Suprapubic skin (tissue), 3 donors: ENCODE measurements at regions not wholly inside any gene's neighbourhood (a gene's known extent, or its start where the extent isn't known, plus 50 kb on each side); places are given as distances from the start of the nearest gene placed in this dataset.

Source experiments
- CTCF ChIP-seq, 2 donors: fragments of 200-600 bp in 1 of 2; fragments of 450-650 bp in 1 of 2; sonication (generic) in 1 of 2; IDR thresholded peaks; one replicate each; pipeline ENCODE4 v1.5.1; 2016 to 2019; ENCODE audit warnings: antibody characterized with exemption in 2 of 2, mild to moderate bottlenecking in 1 of 2, moderate library complexity in 1 of 2
- EP300 ChIP-seq: sonication (generic); formaldehyde crosslinking; IDR thresholded peaks from one replicate; pipeline ENCODE4 v1.6.1; 2017; ENCODE audit warnings: antibody characterized with exemption
- POLR2A ChIP-seq, 2 donors: fragments of 450-650 bp; IDR thresholded peaks; one replicate each; pipeline ENCODE4 v1.6.1; 2017; ENCODE audit warnings: antibody characterized with exemption in 2 of 2, mild to moderate bottlenecking in 2 of 2, moderate library complexity in 2 of 2

- TF ChIP-seq CTCF (IDR thresholded peaks at IDR 0.05) (no peak), POLR2A (IDR thresholded peaks at IDR 0.05) (no peak), EP300 (no peak)
These were observed 202.1 kb upstream of the SLC30A5 start for GRCh38 chr5:68891718-68892117.
